Stimulated activated CD4-positive, alpha-beta T cell treated with anti-CD3 and anti-CD28 coated beads, Interleukin-1b, Interleukin-23, amount 100 ng/mL, for 24 hours (primary cell): ENCODE measurements at regions not wholly inside any gene's neighbourhood (a gene's known extent, or its start where the extent isn't known, plus 50 kb on each side); places are given as distances from the start of the nearest gene placed in this dataset.
"Not testable (repeated sequence)": the region's sequence is repeated elsewhere in the genome, so short reads cannot be mapped to it uniquely, and the experiment has no call there.

ENCODE experiments used
- DNase-seq, 4 experiments: peaks; one replicate each; pipeline ENCODE4 v3.0.0-alpha.2; 2020; ENCODE audit warnings: low read depth in 4 of 4, low spot score in 1 of 4

DNA sequence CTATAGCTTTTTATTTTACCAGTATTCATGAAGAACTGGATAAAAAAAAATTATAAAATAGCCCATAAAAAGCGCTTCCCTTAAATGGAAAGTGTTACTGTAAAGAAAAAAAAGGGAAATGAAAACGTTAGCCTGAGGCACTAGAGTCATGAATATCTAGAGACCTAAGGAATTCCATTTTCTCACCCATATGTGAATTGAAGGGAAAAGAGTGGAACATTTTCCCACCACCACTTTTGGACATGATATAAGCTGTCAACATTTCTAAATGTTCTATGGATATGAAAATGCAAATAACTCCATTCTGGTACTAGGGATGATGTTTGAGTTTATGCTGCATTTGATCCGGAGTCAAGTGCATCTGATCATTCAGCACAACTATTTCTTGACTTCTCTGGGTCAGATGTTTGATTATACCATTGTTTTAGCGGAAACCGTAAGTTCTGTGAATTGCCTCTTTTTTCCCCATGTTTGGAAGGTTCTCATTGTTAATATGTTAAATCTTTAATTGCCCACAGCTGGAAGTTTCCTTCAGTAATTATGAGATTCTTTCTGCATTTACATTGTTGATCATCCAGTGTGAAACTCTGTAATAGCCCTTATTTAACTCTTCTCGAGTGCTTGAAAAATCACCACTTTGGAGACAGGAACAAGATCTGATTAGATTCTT is 467.4 kb upstream of the SEMA6A start:
- DNase-seq, result no peak

DNA sequence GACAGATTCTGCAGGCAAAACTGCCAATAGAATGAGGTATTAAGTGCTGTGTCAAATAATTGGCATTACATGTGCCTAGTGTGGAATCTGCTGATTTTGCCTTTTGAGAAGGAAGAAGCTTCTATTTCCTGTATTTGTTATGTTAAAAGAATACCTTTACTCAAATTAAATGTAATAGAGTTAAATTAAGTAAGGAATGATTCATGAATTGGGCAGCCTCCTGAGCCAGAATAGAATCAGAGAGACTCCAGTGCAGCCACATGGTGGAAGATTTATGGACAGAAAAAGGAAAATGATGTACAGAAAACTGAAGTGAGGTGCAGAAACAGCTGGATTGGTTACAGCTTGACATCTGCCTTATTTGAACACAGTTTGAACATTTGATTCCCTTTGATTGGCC is 464.4 kb upstream of the SEMA6A start:
- DNase-seq, result no peak

DNA sequence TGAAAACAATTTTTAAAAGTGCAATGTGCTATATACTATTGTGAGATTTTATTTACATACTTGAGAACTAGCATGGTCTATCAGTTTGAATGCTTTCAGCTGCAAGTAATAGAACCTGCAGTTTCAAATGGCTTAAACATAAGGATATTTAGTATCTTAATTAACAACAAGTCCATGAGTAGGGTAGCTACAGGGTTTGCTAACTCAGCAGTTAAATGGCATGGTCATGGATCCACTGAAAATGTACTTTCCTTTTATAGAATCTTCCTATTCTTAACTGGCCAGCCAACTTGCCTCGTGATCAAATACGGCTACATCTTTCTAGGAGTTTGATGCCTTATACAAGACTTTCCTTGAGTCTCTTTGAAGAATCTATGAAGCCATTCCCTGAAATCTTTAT is 452.8 kb upstream of the SEMA6A start:
- no peak for DNase-seq

DNA sequence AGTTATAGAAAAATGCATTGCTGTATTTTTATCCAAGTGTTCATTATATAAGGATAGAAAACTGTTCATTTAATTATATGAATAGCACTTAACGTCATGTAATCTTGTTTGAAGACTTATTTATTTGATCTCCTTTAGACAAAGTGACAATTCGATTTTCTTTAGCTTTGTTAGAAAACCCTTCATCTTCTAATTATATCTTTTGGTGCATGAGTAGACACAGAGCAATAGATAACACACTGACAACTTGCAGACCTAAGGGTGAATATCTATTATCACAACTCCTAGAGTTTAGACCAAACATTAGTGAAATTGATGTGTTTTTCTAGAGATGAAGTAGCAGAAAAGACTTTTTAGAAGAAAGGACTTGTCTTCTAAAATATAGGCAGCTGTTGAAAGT is 446.4 kb upstream of the SEMA6A start:
- DNase-seq, result no peak

DNA sequence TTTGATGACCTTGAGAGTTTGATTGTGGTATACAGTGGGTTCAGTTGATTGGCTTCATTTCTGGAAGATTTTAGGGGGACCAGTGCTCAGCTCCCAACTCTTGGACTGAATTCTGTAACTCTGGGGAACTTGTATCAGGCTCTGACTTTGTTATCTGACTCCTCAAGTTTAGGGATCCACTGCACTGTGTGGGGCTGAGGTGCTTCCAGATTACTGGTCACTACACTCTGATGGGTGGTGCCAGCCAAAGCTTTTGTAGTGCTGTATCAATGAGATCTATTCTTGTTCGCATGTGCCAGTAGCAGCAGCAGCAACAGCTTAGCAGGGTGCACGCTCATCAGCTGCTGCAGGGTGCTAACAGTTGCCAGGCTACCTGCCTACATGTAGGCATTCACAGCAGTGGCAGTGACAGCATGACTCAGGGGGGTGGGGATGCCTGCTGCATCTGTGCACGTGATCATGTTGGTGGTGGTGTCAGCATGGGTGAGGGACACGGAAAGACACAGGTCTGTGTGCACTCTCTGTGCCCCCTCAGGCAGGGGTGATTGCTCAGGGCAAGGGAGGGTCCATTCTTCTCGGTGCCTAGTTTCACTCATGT is 438.8 kb upstream of the SEMA6A start:
- DNase-seq, result no peak

DNA sequence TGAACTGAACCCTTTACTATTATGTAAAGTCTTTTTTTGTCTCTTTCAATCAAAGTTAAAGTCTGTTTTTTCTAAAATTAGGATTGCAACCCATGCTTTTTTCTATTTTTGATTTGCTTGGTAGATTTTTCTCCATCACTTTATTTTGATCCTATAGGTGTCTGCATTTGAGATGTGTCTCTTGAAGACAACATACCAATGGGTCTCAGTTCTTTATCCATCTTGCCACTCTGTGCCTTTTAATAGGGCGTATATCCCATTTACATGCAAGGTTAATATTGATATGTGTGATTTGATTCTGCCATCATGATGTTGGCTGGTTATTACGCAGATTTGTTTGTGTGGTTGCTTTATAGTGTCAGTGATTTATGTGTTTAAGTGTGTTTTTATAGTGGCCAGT is 436.0 kb upstream of the SEMA6A start:
- no peak for DNase-seq

DNA sequence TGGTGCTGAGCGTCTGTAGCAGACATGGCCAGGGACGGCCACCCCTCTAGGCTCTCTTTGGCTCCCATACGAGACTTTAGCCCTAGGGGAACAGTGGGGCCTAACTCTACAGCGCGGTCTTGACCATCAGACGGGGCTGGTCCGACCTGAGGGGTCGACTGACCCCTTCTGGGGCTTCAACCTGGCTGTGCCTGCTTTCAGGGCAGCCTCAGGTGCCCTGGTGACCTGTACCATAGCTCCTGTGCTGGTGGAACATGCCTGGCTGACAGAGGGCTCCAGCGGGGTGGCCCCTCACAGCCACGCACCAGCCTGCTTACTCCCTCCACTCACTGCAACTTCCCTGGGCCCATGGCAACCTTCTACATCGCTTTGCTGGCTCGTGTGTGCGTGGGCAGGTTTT is 423.4 kb upstream of the SEMA6A start:
- no peak for DNase-seq

DNA sequence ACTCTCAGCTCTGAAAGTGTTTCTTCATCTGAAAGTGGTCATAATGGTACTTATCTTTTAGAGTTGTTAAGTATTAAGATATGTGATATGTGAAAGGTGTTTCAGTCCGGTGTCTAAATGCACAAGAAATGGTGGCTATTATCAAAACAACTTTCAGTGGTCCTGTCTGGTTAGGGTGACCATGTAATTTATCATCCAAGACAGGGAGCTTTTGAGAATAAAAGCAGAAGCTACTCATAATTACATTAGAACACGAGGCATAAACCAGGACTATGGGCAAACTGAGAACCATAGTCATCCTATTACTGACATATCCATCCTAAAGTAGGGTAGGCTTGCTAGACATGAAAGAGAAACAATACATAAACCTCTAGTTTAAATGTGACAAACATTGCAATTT is 418.1 kb upstream of the SEMA6A start:
- no peak for DNase-seq

DNA sequence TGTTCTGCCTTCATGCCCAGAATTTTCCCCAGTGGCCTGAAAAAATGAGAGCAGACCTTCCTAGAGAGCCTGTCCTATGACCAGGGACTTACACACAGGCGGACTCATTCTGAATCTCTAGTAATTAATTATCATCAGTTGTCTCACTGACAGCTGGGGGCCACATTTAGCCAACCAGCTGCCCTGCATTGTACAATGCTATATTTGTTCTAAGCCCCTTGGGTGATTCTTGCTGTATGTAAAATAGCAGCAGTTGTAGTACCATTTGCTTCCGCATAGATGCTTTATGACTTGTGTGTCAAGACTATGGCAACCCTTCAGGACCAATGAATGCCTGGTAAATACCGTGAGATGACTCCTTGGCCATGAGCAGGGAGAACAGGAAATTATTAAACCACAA is 415.4 kb upstream of the SEMA6A start:
- DNase-seq, result no peak

DNA sequence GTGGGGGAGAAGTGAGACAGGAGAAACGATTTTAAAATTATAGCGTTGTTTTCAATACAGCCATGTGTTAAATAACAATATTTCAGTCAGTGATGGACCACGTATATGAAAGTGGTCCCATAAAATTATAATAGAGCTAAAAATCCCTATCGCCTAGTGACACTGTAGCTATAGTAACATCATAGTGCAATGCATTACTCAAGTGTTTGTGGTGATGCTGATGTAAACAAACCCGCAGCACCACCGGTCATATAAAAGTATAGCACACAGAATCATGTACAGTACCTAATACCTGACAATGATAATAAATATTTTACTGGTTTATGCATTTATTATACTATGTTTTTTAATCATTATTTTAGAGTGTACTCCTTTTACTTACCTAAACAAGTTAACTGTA is 407.4 kb upstream of the SEMA6A start:
- DNase-seq, result no peak

DNA sequence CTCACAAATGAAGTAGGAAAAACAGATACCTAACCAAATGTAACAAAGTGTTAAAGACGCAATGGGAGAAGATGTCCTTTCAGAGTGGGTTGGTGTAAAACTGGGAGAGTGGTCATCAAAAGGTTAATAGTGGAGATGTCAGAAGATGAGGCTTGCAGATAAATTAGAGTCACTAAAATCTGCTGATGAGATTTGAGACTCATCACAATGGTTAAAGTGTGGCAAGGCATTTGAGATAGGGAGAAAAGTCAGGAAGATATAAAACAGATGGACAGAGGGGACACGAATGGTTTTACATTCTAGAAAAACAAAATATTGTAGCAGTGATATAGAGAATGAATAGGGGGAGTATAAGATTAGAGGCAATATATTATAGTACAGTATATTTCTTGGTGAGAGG is 406.0 kb upstream of the SEMA6A start:
- DNase-seq, result no peak

DNA sequence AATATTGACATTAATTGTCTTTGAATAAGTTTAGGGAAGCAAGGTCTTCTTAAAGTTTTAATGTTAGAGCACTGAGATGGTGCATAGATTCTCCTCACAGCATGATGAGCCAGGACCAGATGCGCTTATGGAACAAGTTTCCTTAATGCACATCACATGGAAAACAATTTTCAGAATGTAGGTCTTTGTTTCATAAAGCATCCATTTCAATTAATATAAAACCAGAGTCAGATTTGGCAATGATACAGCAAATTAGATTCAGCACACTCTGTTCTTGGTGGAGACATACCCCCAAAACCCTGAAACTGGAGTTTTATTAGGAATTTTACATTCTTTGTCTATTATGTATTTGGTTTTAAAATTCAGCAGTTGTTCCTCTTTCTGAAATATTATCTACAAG is 402.1 kb upstream of the SEMA6A start:
- DNase-seq, result no peak

DNA sequence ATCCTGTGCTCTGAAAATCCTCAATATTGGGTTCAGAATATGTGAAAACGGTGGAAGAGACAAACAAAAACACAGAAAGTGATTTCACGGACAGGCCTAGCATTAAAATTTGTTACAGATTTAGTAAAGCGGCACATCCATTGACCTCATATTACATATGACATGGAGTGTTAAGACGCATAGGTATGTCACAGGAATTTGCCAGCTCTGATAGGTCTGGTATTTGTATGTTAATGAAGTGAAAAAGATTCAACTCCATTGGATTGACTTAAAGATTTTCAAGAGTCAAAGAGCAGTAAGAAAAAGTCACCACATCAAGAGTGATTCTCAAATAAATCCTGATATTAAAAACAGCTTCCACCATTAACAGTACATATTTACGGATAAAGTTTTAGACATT is 396.5 kb upstream of the SEMA6A start:
- no peak for DNase-seq

DNA sequence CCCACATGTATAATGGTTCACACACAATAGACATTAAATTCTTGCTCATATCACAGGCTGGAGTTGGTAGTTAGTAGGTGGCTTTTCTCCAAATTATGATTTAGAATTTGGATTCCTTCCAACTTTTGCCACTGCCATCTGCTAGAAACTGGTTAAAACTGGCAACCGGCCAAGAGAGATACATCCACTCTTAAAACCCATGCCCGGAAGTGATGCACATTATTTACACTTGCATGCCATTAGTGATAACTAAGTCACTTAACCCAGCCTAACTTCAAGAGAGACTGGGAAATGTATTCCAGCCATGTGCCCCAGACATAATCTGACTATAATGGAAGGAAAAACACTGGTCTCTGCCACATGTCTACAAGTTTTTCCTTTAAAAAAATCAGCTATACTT is 395.7 kb upstream of the SEMA6A start:
- no peak for DNase-seq

DNA sequence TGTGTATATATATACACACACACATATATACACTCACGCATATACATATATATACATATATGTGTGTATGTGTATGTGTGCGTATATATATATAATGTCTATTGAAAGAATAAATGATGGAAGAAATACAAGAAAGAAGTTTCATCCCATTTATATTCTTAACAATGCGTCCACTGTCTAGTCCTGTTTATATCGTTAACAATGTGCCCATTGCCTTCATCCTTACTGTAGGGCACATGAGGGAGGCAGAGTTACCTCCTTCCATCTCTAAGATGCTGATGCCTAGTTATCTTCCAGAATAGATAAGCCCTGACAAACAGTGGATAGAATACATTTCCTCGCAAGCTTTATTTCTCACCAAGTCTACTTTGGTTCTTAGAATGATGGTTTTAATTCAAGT is 389.8 kb upstream of the SEMA6A start:
- DNase-seq, result no peak

DNA sequence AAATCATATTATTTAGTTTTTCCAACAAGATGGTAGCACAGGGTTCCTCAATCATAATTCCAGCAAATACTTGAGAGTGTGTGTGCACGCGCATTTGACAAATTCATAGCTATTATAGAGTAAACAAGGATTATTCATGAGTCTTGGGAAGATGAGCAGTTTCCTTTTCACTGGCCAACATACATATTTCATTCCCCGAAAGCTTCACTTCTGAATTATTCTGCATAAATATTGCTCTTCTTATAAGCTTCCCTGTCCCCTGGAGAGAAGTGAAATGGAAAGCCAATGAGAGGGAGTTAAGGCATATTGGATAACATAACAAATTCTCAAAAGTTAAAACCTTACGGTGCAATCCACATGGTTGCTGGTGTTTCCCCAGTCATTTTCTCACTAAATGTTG is 386.4 kb upstream of the SEMA6A start:
- no peak for DNase-seq

DNA sequence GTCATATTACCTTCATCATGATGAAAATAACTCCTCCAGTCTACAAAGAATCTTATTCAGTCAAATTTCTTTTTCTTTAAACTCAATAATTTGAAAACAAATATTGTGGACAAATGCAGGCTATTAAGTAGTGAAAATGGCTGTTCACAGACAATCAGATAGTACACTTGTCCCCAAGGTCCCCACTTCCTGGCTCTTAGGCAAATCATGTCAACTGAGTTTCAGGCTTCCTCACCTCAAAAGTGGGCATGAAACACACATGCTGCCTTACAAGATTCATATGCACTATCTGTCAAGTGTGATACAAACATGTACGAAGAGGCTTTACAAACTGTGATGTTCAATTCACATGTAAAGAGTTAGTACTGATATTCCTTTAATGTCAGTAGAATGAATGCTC is 385.2 kb upstream of the SEMA6A start:
- no peak for DNase-seq

DNA sequence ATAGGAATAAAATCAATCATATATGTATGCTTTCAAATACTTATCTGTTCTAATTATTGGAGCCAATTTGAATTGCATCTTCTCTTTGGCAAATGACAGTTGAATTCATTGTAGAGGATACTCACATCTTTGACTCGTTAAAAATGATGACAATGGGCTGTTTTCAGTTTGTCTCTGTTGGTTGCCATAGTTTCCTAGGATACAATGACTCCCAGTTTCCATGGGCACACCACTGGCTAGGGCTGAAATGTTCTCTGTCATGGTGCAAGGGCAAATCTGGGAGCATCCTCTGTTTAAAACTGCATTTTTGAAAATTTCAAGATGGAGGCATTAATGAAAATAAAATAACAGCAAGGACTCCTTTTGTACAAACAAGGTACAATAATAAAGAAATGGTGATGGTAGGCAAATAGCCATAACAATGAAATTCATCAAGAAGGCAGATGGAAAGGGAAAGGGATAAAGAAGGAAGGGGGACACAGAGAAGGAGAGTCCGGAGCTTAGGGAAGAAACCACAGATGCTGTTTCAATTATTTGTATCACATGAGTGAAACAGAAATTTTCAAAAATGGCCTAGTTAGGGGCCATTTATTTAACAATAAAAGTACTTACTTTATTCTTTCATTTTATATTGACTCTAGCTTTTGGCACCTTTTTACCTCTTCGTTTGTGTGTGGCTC is 378.8 kb upstream of the SEMA6A start:
- no peak for DNase-seq

DNA sequence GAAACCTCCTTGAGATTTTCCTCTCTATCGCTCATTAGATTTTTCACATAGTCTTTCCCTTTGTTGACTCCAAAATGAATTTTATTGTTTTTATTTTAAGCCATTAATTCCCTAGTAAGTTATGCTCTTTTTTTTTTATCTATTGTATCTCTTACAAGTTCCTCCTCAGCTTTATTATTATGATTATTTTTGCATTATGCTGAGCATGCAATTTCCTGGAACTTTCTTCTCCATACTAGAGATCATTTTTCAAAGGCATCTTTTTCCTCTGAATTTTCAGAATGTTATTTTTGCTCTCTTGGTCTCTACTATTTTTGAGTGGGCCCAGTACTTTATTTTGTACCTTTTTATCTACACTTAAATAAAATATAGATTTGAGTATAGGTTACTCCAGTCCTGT is 376.6 kb upstream of the SEMA6A start:
- DNase-seq, result no peak

DNA sequence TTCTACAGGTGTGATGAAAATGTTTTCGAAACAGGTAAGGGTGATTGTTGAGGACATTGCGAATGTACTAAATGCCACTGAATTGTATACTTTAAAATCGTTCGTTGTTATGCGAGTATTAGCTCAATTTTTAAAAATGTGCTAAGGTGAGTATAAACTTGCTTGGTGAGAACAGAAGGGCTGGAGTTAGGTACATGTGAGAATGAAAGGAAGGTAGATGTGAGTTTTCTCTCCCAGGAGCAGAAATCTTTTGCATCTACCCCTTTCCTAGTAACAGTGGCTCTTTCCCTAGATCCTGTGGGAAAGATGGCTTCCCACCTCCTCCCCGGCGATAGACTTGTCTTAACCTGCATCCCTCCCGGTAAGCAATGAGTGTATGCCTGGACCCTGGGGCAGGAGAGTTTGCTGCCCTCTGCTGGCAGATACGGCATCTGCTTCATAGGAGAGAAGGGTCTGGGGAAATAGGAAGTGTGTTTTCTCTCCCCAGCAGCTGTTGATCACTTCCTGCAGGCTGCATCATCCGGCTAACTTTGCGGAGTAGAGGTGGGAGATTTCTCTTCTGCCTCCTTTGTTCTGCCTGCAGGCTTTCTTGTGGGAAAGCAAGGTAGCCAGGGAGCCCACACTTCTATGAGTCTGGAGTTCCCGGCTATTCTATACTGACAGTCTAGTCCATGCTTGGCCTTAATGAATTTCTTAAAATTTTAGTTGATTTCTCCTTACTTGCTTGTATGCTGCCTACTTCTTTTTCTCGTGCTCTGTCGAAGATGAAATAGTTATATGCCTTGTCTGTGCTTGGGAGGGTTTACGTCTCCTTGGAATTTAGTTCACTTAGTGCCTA is 373.3 kb upstream of the SEMA6A start:
- peak; percentile 2 to 39 (median 24) for DNase-seq

DNA sequence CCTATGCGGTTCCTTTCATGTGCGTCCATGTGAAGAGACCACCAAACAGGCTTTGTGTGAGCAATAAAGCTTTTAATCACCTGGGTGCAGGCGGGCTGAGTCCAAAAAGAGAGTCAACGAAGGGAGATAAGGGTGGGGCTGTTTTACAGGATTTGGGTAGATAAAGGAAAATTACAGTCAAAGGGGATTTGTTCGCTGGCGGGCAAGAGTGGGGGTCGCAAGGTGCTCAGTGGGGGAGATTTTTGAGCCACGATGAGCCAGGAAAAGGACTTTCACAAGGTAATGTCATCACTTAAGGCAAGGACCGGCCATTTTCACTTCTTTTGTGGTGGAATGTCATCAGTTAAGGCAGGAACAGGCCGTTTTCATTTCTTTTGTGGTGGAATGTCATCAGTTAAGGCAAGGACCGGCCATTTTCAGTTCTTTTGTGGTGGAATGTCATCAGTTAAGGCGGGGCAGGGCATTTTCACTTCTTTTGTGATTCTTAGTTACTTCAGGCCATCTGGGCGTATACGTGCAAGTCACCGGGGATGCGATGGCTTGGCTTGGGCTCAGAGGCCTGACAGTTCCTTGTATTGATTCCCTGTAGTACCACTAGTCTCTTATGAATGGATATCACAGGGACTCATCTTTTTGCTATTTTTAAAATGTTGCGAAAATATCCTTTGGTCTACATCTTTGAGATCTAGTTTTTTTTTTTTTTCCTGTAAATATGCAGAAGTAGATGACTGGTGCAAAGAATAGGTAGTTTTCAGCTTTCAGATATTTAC is 371.2 kb upstream of the SEMA6A start:
- DNase-seq, result not testable (repeated sequence)
